HFF-Myc (cell line): ENCODE measurements at regions not wholly inside any gene's neighbourhood (a gene's known extent, or its start where the extent isn't known, plus 50 kb on each side); places are given as distances from the start of the nearest gene placed in this dataset.

Experiments
- DNase-seq: peaks from one replicate; pipeline ENCODE4 v3.0.0-alpha.2; 2011; ENCODE audit warnings: low read depth; ENCODE audit errors: extremely low read depth
- H3K4me3 ChIP-seq: replicated peaks from 2 replicates; pipeline ENCODE4 v1.5.1; 2011; ENCODE audit warnings: low read depth, mild to moderate bottlenecking, control low read depth, low read length
- TF ChIP-seq, protein P1 (sequence below): IDR thresholded peaks from 2 replicates; pipeline ENCODE4 v1.5.1; 2012; ENCODE audit warnings: mild to moderate bottlenecking, low read depth, low read length, control low read depth; ENCODE audit errors: missing control alignments

DNA sequence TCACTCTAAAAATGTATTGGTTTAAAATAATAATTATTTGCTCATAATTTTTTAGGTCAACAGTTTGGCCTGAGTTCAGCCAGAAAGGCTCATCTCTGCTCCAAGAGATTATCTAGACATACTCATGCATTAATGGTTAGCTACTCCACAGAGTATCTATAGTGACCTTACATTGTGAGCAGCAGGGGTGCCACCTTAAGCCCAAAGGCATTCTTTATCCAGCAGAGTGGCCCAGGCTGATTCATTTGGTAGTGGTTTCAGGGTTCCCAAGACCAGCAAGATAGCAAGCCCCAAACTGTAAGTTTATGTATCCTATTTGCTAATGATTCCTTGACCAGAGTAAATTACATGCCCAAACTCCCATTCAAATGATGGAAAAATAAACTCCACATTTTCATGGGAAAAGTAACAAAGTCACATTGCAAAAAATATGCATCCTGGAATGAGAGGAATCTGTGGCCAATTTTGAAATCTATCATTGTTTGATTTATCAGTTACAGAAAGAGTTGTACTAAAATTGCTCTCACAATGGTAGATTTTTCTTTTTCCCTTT, 182.6 kb upstream of the KCNK2 start:
- no peak for DNase-seq
- TF ChIP-seq, protein P1, sequence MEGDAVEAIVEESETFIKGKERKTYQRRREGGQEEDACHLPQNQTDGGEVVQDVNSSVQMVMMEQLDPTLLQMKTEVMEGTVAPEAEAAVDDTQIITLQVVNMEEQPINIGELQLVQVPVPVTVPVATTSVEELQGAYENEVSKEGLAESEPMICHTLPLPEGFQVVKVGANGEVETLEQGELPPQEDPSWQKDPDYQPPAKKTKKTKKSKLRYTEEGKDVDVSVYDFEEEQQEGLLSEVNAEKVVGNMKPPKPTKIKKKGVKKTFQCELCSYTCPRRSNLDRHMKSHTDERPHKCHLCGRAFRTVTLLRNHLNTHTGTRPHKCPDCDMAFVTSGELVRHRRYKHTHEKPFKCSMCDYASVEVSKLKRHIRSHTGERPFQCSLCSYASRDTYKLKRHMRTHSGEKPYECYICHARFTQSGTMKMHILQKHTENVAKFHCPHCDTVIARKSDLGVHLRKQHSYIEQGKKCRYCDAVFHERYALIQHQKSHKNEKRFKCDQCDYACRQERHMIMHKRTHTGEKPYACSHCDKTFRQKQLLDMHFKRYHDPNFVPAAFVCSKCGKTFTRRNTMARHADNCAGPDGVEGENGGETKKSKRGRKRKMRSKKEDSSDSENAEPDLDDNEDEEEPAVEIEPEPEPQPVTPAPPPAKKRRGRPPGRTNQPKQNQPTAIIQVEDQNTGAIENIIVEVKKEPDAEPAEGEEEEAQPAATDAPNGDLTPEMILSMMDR, result no peak

DNA sequence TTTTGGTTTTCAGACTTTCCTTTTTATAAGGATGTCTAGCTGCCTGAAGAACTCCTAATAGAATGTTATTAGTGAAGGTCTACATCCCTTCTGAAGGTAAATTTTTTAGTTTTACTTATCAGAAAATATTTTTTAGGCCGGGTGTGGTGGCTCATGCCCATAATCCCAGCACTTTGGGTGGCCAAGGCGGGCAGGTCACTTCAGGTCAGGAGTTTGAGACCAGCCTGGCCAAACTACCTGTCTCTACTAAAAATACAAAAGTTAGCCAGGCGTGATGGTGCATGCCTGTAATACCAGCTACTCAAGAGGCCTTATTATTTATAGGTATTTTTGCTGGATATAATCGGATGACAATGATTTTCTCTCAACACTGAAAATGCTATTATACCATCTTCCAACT, 181.9 kb upstream of the KCNK2 start:
- DNase-seq, result no peak
- no peak overlapping the region for H3K4me3 ChIP-seq
- TF ChIP-seq, protein P1, result no peak

More for the DNA sequence above, 182.6 kb upstream of the KCNK2 start:
- no peak overlapping the region for H3K4me3 ChIP-seq

DNA sequence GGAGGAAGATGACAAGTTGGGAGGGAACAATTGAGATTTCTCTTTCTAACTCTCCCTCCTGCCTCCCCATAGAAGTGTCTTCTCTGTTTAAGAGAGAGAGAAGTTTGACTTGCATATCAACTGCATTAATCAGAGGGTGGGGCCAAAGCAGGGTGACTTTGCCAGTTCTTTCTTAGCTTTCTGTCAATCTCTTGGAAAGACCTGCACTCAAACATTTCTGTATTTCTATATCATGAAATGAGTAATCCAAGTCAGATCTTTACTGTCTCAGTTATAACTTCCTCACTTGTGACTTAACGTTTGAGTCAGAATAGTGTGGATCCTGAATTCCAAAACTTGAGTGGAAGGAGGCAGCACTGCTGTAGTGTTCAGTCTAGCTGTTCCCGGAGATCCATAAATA, 180.8 kb upstream of the KCNK2 start:
- TF ChIP-seq, protein P1, result no peak
- no peak overlapping the region for H3K4me3 ChIP-seq
- DNase-seq, result no peak

DNA sequence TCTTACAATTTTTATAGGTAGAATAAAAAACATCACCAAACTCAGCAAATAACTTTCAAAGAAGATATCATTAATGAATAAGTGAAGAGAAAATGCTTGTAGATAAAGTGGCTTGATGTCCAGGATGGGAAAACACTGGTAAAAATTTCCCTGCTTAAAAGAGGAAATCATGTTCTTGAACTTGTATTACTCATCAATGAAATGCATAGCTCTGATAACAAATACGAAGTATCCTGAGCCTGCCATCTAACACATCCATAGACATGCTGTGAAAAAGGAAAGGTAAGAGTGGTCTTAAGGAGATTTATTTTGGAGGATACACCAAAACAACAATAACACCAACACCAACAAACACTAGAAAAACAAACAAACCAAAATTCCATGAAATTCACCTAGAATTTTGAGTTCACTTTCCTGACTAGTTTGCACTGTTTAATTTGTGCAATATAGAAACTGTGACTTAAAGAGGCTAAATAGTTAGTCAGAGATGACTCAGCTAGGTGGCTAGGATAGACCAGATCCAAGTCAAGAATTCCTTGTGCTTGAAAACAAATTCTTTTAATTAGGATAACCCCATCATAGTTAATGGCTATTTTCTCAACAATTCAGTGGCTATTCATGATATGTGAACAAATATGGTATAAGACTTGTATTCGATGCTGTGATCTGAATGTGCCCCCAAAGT, 179.8 kb upstream of the KCNK2 start:
- no peak overlapping the region for H3K4me3 ChIP-seq
- TF ChIP-seq, protein P1, result no peak
- DNase-seq, result no peak

DNA sequence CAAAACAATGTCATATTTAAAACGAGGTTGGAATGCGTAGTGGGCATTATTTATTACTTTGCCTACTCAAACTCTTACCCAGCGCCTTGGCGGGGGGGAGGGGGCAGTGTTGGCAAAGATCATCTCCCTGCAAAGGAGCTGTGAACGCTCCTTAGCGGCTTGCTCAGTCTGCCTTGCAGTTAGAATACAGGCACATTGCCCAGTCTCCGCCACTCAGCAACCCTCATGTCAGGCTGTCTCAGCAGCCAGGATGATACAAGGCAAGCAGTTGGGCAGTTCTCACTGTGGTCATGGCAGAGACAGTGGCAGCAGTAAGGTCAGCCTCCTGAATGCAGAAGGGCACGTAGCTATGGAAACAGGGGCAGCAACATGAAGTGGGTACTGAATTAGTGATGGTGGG, 170.4 kb upstream of the KCNK2 start:
- DNase-seq, result no peak
- no peak overlapping the region for H3K4me3 ChIP-seq
- TF ChIP-seq, protein P1, result no peak

DNA sequence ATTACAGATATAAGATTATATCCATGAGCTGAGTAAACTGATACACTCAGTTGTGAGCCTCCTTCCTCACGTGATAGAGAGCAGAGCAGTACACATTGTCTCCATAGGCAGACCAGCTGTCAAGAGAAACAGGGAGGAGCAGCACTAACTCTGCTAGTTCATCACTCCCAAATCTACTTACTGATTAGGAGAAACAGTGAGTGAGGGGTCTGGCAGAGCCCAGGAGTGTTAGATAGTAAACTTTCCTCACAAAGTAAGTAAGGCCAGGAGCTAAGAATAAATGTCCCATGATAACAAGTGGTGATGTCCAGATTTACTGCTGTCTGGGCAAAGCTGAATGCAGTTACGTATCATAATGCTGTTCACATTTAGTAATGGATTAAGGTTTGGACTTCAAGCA, 168.6 kb upstream of the KCNK2 start:
- TF ChIP-seq, protein P1, result no peak
- H3K4me3 ChIP-seq, result no peak overlapping the region
- DNase-seq, result no peak
